Central memory CD4-positive, alpha-beta T cell (primary cell): ENCODE measurements at regions not wholly inside any gene's neighbourhood (a gene's known extent, or its start where the extent isn't known, plus 50 kb on each side); places are given as distances from the start of the nearest gene placed in this dataset.
"Not testable (repeated sequence)": the region's sequence is repeated elsewhere in the genome, so short reads cannot be mapped to it uniquely, and the experiment has no call there.

Experiments used
- DNase-seq: peaks from one replicate; pipeline ENCODE4 v3.0.0; 2022

DNA sequence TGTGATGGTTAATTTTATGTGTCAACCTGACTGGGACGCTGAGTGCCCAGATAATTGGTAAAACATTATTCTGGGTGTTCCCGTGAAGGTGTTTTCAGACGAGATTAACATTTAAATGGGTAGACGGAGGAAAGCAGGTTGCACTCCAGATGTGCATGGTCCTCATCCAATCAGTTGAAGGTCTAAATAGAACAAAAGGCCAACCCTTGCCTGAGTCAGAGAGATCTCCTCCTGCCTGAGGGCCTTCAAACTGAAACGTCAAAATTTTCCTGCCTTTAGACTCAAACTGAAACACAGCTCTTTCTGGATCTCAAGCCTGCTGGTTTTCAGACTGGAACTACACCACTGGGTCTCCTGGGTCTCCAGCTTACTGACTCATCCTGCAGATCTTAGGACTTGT lies 73.5 kb downstream of the NPIPA8 start:
- DNase-seq: not testable (repeated sequence)

GRCh38 chr16:18261848-18262247 lies 74.7 kb downstream of the NPIPA8 start:
- not testable (repeated sequence) for DNase-seq

- DNase-seq: not testable (repeated sequence)
These were observed 76.9 kb downstream of the NPIPA8 start for GRCh38 chr16:18259496-18260176.

DNA sequence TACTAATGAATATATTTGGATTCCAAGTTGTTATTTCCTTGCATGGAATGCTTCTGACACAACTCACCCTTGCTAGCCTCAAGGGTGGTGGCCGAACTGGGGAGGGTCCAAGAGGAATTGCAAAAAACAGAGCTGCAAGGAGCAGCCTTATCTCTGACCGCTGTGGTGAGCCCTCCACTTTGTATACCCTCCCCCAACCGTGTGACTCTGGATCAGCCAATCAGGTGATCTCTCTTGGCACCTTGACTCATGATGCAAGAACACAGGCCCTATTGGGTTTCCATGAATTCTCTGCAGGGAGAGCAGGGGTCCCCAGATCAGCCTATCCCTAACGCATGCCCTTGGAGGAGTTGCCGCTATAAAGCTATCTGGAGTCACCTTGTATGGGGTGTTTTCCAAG lies 83.6 kb downstream of the NPIPA8 start:
- DNase-seq: not testable (repeated sequence)

DNA sequence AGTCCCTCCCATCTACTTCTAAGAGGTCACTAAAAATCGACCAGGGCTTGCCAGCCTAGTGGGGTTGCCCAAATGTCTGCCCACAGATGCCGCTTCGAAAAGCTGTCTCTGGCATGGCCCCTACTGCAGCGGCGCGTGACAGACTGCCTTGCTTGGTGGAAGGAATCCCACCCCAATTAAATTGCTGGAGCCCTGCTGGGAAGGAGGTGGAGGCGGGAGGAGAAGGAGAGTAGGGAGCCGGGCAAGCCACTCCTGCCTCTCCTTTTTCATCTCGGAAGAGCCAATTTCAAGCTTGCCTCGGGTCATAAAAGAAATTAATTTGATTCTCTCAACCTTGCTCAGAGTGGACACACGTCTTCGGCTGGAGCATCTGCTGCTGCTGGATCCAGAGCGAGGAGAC lies 106.0 kb downstream of the NPIPA8 start:
- DNase-seq: not testable (repeated sequence)

DNA sequence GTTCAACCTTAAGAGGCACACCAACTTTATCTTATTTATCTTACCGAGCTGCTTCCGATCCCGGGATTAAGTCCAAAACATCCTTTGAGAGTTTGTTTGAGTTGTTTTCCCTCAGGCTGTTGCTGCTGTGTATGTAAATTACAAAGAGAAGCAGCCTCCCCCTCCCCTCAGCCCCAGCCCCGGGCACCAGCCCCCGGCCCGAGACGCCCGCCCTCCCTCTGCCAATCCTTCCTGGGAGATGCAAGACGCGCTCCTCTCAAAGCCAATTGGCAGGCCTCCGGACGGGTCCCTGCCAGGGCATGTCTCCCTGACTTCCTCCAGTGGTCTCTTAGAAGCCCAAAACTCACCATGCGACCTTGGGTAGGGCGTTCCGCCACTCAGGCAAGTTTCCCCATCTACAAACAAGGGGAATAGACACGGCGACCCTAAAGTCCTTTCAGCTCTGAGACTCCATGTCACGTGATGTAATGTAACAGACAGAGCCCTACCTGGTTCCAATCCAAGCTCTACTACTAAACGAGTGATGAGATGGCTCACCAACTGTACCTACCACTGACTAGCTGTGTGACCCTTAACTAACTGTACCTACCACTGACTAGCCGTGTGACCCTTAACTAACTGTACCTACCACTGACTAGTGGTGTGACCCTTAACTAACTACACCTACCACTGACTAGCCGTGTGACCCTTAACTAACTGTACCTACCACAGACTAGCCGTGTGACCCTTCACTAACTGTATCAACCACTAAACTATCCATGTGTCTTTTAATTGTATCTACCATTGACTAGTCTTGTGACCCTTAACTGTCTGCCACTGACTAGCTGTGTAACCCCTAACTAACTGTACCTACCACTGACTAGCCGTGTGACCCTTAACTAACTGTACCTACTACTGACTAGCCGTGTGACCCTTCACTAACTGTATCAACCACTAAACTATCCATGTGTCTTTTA lies 114.2 kb downstream of the NPIPA8 start:
- not testable (repeated sequence) for DNase-seq

GRCh38 chr16:18217741-18218140 lies 118.8 kb downstream of the NPIPA8 start:
- not testable (repeated sequence) for DNase-seq

DNA sequence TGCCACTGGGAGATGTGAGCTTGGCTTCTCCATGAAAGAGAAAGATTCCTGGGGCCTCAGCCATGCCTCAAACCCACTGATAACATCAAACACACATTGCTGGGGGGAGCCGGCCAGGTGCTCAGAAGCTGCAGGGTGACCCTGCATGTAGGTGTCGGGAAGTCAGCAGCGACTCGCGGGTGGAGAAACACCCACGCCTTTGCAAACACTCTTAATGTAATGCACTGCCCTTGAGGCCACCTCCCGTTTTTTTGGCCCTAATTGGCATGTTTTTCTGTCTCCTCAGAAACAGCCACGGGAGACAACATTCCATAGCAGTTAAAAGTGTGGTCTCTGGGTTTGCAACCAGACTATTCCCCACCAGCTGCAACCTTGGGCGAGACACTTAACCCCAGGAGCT lies 119.7 kb downstream of the NPIPA8 start:
- DNase-seq: not testable (repeated sequence)

DNA sequence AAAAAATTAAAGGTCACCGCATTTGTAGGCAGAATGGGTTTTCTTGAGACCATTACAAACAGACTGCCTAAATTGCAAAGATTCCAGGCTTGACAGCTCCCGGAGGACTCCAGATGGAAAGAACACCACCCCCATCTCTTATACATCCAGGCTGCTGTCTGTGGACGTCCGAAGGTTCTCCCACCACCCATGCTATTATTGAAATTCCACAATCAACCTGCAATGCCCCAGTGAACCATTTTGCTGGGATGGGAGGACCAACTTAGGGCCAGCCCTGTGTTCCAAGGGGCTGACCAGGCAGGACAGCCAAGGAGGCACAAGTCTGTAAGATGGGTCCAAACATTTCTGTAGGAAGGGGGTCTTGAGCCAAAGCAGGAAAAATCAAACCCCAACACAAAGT lies 122.7 kb downstream of the NPIPA8 start:
- not testable (repeated sequence) for DNase-seq

DNA sequence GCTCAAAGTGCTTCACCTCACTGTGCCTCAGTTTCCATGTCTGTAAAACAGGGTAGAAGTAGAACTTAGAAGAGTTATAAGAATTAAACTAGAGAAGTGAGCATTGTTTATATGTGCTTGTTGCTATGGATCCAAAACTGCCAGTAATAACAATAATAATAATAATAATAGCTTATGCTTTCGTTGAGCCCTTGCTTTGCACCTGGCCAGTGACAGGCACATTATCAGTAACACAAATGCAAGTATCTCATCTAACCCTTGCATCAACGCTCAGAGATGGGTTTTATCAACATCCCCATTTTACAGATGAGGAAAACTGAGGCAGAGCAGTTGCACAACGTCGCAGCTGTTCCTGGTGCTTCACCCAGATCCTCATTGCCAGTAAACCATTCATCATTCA lies 125.0 kb downstream of the NPIPA8 start:
- not testable (repeated sequence) for DNase-seq

DNA sequence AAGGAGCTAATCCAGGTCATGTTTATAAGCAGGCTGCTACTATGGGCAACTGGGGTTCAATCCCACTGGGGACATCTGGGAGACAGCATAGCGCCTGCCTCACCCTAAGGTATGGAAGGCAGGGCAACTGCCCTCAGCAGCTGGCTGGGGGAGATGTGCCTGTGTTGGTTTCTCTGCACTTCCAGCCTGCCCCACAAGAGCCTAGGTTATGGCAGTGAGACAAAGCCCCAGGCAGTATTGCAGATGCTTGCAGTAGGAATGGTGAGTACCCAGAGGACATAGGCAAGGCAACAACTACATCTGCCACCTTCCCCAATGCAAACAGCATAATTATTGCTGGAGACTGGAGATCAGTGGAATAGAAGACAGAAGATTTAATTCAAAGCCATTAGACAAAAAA lies 131.8 kb downstream of the NPIPA8 start:
- DNase-seq: not testable (repeated sequence)

DNA sequence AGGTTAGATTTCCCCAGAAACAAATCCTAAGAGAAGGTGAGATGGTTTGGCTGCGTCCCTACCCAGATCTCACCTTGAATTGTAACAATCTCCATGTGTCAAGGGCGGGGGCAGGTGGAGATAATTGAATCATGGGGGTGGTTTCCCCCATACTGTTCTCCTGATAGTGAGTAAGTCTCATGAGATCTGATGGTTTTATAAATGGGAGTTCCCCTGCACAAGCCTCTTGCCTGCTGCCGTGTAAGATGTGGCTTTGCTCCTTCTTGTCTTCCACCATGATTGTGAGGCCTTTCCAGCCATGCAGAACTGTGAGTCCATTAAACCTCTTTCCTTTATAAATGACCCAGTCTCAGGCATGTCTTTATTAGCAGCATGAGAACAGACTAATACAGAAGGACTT lies 132.2 kb downstream of the NPIPA8 start:
- DNase-seq: not testable (repeated sequence)

DNA sequence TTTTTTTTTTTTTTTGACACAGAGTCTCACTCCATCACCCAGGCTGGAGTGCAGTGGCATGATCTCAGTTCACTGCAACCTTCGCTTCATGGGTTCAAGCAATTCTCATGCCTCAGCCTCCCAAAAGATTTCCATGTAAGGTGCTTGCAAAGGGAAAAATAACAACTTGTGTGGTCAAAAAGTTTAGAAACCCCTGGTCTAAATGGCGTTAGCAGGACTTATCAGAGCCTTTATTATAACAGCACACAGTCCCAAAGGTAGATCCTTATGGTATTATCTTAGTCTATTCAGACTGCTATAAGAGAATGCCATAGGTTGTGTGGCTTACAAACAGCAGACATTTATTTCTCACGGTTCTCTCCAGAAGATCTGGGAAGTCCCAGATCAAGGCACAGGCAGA lies 135.0 kb downstream of the NPIPA8 start:
- not testable (repeated sequence) for DNase-seq

DNA sequence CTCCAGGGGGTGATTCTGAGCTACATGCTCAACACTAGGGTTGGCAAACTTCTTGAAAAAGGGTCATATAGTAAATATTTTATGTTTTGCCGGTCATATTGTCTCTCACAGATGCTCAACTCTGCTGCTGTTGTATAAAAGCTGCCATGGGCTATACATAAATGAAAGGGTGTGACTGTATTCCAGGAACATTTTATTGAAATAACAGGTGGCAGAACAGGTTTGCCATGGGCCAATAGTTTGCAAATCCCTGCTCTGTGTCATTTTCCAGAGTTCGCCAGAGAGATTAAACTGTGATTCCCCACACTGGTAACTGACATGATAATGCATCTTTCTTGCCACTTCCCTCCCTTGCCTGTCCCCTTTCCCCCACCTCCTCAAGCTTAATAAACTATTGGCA lies 144.1 kb downstream of the NPIPA8 start:
- DNase-seq: not testable (repeated sequence)

GRCh38 chr16:18190179-18190578 lies 146.4 kb downstream of the NPIPA8 start:
- not testable (repeated sequence) for DNase-seq

DNA sequence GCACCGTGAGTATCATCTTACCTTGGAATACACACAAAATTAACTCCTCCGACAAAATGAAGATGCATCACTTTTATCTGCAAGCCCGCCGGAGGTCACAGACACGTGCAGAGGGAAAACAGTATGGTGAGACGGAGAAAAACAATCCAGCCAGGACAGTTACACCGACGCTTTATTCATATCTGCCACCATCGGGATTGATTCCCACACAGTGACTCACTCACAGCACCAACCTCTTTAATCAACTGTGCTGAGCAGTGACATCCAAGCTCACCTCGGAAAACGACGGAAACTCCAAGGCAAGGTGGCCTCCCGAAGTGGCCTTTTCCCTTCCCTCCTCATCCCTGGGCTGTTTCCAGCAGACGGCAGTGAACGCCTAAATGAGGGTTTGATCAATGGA lies 151.8 kb downstream of the NPIPA8 start:
- DNase-seq: not testable (repeated sequence)

DNA sequence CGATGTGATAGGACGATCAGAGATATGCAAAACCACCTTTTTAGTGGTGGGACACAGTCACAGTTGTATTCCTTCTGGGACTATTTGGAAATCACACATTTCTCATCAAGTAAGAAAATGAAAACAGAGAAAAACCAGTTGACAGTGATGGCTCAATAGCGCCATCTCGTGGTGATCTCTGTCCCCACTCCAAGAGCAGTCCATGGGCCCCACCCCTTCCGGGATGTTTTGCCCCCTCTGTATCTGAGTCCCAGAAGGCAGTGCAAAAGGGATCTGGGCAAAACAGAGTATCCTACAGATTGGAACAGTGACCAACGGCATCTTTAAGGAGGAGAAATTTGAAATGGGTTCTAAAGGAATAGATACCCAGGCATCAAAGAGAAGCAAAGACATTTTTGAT lies 155.5 kb downstream of the NPIPA8 start:
- not testable (repeated sequence) for DNase-seq

GRCh38 chr16:18173945-18174497 lies 162.5 kb downstream of the NPIPA8 start:
- not testable (repeated sequence) for DNase-seq

DNA sequence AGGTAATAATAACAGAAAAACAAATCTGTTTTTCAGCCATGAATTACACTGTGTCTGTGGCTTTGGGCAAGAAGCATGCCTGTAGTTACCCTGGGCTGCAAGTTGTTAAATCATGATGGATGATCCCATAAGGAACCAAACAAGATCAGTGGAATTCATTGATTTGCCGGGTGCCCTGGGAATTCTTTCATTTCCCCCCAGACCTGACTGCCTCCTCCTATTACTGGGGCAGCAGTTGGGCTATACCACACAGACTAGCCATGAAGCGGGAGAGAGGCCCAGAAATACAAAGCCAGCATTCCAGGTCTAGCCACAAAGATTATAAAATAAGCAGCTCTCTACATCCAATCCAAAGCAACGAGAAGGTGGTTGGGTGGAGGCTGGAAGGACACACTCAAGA lies 174.2 kb downstream of the NPIPA8 start:
- not testable (repeated sequence) for DNase-seq

- DNase-seq: not testable (repeated sequence)
These were observed 175.3 kb downstream of the NPIPA8 start for GRCh38 chr16:18161224-18161623.

DNA sequence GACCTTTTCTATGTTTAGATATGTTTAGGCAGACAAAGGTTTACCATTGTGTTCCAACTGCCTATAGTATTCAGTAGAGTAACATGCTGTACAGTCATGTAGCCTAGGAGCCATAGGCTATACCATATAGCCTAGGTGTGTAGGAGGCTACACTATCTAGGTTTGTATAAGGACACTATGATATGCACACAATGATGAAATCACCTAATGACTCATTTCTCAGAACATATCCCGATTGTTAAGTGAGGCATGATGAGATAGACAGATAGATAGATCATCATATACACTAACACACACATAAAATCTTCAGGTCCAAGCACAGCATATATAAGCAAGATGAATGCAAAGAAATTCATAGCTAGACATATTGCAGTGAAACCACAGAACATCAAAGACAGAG lies 177.4 kb downstream of the NPIPA8 start:
- not testable (repeated sequence) for DNase-seq

DNA sequence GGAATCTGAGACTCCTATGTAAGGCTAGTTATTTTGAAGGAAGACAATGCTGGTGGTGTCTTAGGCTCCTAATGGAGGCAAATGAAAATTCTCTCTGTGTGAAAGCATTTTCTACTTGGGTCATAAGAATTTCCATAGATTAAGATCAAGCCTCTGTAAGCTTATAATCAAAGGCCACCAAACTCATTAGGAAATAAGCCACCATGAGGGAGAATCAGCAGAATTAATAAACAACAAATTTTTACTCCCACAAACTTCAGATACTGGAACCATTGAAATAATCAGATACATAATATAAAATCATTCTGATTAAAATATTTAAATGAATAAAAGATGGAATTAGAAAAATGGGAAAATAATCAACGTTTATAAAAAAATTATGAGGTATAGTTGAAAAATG lies 178.7 kb downstream of the NPIPA8 start:
- not testable (repeated sequence) for DNase-seq

- DNase-seq: not testable (repeated sequence)
These were observed 183.7 kb downstream of the NPIPA8 start for GRCh38 chr16:18152832-18153231.
